Fibroblast of skin of abdomen (primary cell): ENCODE measurements at regions not wholly inside any gene's neighbourhood (a gene's known extent, or its start where the extent isn't known, plus 50 kb on each side); places are given as distances from the start of the nearest gene placed in this dataset.
"Not testable (repeated sequence)": the region's sequence is repeated elsewhere in the genome, so short reads cannot be mapped to it uniquely, and the experiment has no call there.

Experiments
- DNase-seq: peaks from one replicate; pipeline ENCODE4 v3.0.0-alpha.2; 2013

- DNase-seq = no peak
These were observed 50.2 kb upstream of the HIVEP1 start for GRCh38 chr6:11961923-11962322.

- no peak for DNase-seq
These were observed 51.0 kb upstream of the HIVEP1 start for GRCh38 chr6:11960909-11961779.

GRCh38 chr6:11956781-11957180, 55.3 kb upstream of the HIVEP1 start:
- no peak for DNase-seq

GRCh38 chr6:11953641-11954040, 58.5 kb upstream of the HIVEP1 start:
- DNase-seq = no peak

GRCh38 chr6:11952316-11952715, 59.8 kb upstream of the HIVEP1 start:
- peak; percentile 29 for DNase-seq

DNA sequence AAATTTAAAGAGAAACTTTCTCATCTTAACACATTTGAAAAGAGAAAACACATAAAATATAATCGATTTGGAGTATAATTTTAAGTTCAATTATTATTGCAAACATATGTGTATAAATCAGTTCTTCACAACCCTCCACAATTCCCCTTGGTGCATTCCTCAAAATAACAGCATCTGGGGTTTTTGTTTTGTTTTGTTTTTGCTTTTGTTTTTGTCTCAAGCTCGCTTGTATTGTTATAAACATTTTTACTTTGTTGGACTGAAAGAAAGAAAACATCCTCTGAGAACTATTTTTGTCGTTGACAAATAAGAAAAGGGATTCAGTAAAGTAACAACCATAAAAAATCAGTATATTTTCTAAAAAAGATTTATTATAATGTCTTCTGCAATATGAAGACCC, 60.2 kb upstream of the HIVEP1 start:
- DNase-seq = no peak

GRCh38 chr6:11950109-11950508, 62.0 kb upstream of the HIVEP1 start:
- DNase-seq = no peak

DNA sequence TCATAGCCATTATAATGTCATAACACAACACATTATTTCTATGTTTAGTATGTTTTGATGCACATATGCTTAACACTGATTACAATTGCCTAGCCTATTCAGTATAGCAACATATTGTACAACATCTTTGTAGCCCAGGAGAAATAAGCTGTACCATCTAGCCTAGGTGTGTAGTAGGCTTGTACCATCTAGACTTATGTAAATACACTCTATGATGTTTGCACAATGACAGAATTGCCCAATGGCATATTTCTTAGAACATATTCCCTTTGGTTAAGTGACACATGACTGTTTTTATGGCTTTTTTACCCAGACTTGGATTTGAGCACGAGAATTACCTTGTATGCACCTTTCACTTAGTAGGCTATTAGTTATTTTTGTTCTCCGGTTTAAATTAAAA, 64.5 kb upstream of the HIVEP1 start:
- no peak for DNase-seq

- DNase-seq = no peak
These were observed 65.0 kb upstream of the HIVEP1 start for GRCh38 chr6:11947063-11947462.

DNA sequence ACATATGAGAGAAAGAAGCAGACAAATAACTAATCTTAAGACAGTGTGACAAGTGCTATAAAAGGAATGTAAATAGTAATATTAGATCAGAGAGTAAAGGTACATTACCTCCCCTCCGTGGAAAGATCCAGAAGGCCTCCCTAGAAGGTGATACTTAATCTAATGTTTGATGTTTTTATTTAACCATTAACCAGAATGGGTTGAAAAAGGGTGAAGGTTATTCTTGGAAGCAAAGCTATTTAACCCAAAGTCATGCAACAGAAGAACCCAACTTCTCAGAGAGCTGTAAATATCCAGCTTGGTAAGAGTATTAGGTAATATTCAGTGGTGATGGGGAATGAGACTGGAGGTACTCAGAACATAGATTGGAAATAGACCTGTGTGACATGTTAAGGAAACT, 68.0 kb upstream of the HIVEP1 start:
- DNase-seq = no peak

- no peak for DNase-seq
These were observed 69.1 kb upstream of the HIVEP1 start for GRCh38 chr6:11943060-11943459.

DNA sequence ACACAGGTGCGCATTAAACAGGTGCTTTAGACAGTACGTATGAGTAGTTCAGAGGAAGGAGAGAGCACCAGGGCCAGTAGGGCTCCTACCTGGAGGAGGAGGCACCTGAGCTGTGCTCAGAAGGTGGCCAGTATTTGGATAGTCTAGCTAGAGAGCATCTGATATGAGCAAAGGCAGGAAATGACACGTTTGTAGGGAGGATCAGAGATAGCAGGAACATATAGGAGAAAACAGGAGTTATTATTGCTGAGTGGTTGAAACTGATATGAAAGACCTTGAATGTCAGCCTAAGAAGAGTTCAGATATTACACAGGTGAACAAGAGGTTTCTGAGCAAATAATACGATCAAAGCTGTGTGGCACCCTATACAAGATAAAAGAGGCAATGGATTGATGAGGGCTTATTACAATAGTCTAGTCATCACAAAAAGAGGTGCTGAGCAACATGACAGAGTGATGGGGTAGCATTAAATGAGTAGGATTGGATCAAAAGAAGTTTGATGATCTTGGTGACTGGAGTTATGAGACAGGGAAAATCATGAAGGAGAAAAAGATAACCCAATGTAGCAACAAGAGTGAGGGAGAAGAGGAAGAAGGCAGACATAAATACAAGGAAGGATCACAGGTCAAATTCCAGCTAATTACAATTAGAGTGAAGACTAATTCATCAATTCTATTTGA, 69.8 kb upstream of the HIVEP1 start:
- DNase-seq = no peak

DNA sequence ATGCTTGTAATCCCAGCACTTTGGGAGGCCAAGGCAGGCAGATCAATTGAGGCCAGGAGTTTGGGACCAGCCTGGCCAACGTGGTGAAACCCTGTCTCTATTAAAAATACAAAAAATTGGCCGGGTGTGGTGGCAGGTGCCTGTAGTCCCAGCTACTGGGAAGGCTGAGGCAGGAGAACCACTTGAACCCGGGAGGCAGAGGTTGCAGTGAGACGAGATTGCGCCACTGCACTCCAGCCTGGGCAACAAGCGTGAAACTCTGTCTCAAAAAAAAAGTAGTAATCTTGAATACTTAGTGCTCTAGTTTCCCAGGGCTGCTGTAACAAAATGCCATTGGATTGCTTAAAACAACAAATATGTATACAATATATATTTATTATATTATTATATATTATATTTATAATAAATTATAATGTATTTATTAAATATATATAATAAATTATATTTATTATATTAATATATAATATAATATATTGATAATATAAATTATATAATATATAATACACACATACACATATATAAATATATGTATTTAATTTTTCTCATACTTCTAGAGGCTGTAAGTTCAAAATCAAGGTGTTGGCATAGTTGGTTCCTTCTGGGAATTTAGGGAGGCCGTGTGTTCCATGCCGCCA, 71.5 kb upstream of the HIVEP1 start:
- not testable (repeated sequence) for DNase-seq

- DNase-seq = no peak
These were observed 73.7 kb upstream of the HIVEP1 start for GRCh38 chr6:11938285-11938890.

- no peak for DNase-seq
These were observed 77.5 kb upstream of the HIVEP1 start for GRCh38 chr6:11934638-11935037.

DNA sequence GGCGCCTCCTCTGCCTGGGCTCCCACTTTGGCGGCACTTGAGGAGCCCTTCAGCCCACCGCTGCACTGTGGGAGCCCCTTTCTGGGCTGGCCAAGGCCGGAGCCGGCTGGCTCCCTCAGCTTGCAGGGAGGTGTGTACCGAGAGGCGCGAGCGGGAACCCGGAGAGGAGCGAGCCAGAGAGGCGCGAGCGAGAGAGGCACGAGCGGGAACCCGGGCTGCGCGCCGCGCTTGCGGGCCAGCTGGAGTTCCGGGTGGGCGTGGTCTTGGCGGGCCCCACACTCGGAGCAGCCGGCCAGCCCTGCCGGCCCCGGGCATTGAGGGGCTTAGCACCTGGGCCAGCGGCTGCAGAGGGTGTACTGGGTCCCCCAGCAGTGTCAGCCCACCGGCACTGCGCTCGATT, 79.2 kb upstream of the HIVEP1 start:
- not testable (repeated sequence) for DNase-seq

- no peak for DNase-seq
These were observed 80.6 kb upstream of the HIVEP1 start for GRCh38 chr6:11931296-11932035.

GRCh38 chr6:11930834-11931233, 81.3 kb upstream of the HIVEP1 start:
- not testable (repeated sequence) for DNase-seq

- DNase-seq = no peak
These were observed 81.9 kb upstream of the HIVEP1 start for GRCh38 chr6:11930240-11930639.

GRCh38 chr6:11929241-11929835, 82.8 kb upstream of the HIVEP1 start:
- peak; percentile 16 for DNase-seq

DNA sequence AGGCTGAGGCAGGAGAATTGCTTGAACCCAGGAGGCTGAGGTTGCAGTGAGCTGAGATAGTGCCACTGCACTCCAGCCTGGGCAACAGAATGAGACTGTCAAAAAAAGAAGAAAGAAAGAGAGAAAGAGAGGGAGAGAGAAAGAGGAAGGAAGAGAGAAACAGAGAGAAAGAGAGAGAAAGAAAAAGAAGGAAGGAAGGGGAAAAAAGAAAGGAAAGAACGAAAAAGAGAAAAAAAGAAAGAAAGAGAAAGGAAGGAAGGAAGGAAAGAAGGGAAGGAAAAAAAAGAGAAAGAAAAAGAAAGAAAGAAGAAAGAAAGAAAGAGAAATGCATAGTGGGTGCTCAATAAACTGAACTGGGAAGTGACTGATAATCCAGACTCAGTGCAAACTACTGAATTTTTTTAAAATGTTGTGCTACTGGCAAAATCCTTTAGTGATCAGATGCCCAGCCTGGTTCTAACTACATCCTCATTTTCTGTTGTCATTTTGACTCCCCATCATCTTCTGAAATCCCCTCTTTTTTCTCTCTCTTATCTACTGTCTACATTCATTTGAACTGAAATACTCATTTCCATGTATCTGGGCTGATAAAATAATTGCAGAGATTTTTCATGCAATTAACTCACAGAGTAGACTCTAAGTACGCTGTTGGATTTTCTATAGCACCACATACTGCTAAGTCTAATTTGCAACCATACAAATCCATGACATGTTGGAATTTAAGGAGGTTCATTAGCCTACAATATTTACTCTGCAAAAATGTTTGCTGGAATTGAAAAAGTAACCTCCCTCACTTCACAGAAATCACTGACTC, 85.3 kb upstream of the HIVEP1 start:
- DNase-seq = no peak
